GM12878 (cell line): ENCODE measurements at regions not wholly inside any gene's neighbourhood (a gene's known extent, or its start where the extent isn't known, plus 50 kb on each side); places are given as distances from the start of the nearest gene placed in this dataset.

Source experiments
- ATAC-seq: fragments of 200-7000 bp; cut with Tn5 transposase; 3 replicates; pipeline ENCODE4 v1.9.1; 2020; ENCODE audit warnings: mild to moderate bottlenecking, moderate library complexity
- BruUV-seq: library from RNA; stranded (reverse); fragments of 400-500 nt; replicated peaks from 2 replicates; lab custom pipeline; 2021; lab: Mats Ljungman, UMichigan
- CTCF ChIA-PET: fragments of 300-600 bp; sonication (Branson Sonifier 250); formaldehyde crosslinking; extraction: SDS; loops from one replicate; lab custom pipeline; 2021; ENCODE audit warnings: inconsistent platforms; lab: Yijun Ruan, JAX
- POLR2A ChIA-PET: fragments of 350-600 bp; formaldehyde crosslinking; extraction: SDS; loops from one replicate; lab custom pipeline; 2021; ENCODE audit warnings: inconsistent platforms; lab: Charles Lee
- RAD21 ChIA-PET: fragments of 300-600 bp; sonication (Branson Sonifier 250); formaldehyde crosslinking; loops from one replicate; lab custom pipeline; 2023; ENCODE audit warnings: antibody characterized with exemption; ENCODE audit not compliant: unreplicated experiment; lab: Charles Lee
- SMC1A ChIA-PET: fragments of 300-600 bp; sonication (Branson Sonifier 250); formaldehyde crosslinking; loops from one replicate; lab custom pipeline; 2023; ENCODE audit not compliant: unreplicated experiment, uncharacterized antibody; lab: Charles Lee
- DNase-seq: peaks from one replicate; pipeline ENCODE4 v3.0.0-alpha.2; 2011; ENCODE audit warnings: low read depth, low spot score
- FAIRE-seq: peaks from 3 replicates; lab custom pipeline; 2011; peaks lifted over from hg19 to GRCh38; lab: Jason Lieb, UNC
- H2AFZ ChIP-seq: 2 replicates; pipeline ENCODE4 v1.6.0; 2011; ENCODE audit warnings: low read depth, low read length, control low read depth; ENCODE audit not compliant: control insufficient read depth
- H3K27ac ChIP-seq: 2 replicates; pipeline ENCODE4 v1.5.1; 2011; ENCODE audit warnings: control low read depth; ENCODE audit not compliant: control insufficient read depth, insufficient read depth
- H3K27me3 ChIP-seq, 2 experiments: replicated peaks in 1 of 2; 2 replicates each; pipeline versions ENCODE4 v1.6.0 to v1.6.1; 2011; ENCODE audit warnings: low read length in 1 of 2; ENCODE audit not compliant: control insufficient read depth in 2 of 2, insufficient read depth in 2 of 2
- H3K36me3 ChIP-seq, 2 experiments: 2 replicates each; pipeline ENCODE4 v1.5.1; 2011; ENCODE audit warnings: low read length in 1 of 2; ENCODE audit not compliant: control insufficient read depth in 2 of 2, insufficient read depth in 2 of 2
- H3K4me1 ChIP-seq: 2 replicates; pipeline ENCODE4 v1.6.1; 2011; ENCODE audit warnings: mild to moderate bottlenecking, low read length, moderate library complexity, mixed read lengths; ENCODE audit not compliant: control insufficient read depth, insufficient read depth
- H3K4me2 ChIP-seq: 2 replicates; pipeline ENCODE4 v1.6.0; 2011; ENCODE audit warnings: control low read depth; ENCODE audit not compliant: control insufficient read depth, insufficient read depth
- H3K4me3 ChIP-seq: fragments of 200-600 bp; sonication (generic); 2 replicates; pipeline ENCODE4 v1.5.1; 2016
- H3K79me2 ChIP-seq: 2 replicates; pipeline ENCODE4 v1.6.0; 2011; ENCODE audit warnings: low read length; ENCODE audit not compliant: control insufficient read depth, insufficient read depth
- H3K9ac ChIP-seq: 2 replicates; pipeline ENCODE4 v1.8.0; 2011; ENCODE audit warnings: low read length, control low read depth, mixed read lengths; ENCODE audit not compliant: control insufficient read depth, insufficient read depth
- H3K9me3 ChIP-seq: replicated peaks from 3 replicates; pipeline ENCODE4 v1.5.1; 2011; ENCODE audit warnings: mild to moderate bottlenecking, low read length; ENCODE audit not compliant: control insufficient read depth, insufficient read depth
- H4K20me1 ChIP-seq: 2 replicates; pipeline ENCODE4 v1.6.0; 2011; ENCODE audit not compliant: control insufficient read depth, insufficient read depth
- BMI1 ChIP-seq: fragments of 450-650 bp; IDR thresholded peaks from 2 replicates; pipeline ENCODE4 v1.6.1; 2016; ENCODE audit warnings: mild to moderate bottlenecking, moderate library complexity, borderline replicate concordance
- CBFB ChIP-seq: IDR thresholded peaks from 2 replicates; pipeline ENCODE4 v1.6.1; 2016; ENCODE audit warnings: antibody characterized with exemption, low read depth
- CBX5 ChIP-seq: sonication (generic); IDR thresholded peaks from 2 replicates; pipeline ENCODE4 v1.6.1; 2016; ENCODE audit warnings: low read depth, moderate library complexity, mild to moderate bottlenecking, inconsistent platforms
- CHD2 ChIP-seq: IDR thresholded peaks from 2 replicates; pipeline ENCODE4 v1.6.1; 2011; ENCODE audit warnings: low read depth, low read length, improper control_type of control experiment, borderline replicate concordance
- IKZF1 ChIP-seq: fragments of 450-650 bp; conservative IDR thresholded peaks from 2 replicates; pipeline ENCODE4 v1.6.1; 2017; ENCODE audit warnings: antibody characterized with exemption, mild to moderate bottlenecking
- MTA3 ChIP-seq: IDR thresholded peaks from 2 replicates; pipeline ENCODE4 v1.6.1; 2012; ENCODE audit warnings: low read length, inconsistent platforms, borderline replicate concordance
- MYB ChIP-seq: fragments of 150-350 bp; IDR thresholded peaks from 2 replicates; pipeline ENCODE4 v1.6.1; 2014; ENCODE audit warnings: mild to moderate bottlenecking, low read depth, low read length, borderline replicate concordance
- POLR2A ChIP-seq: IDR thresholded peaks from 2 replicates; pipeline ENCODE4 v1.6.1; 2011; ENCODE audit warnings: low read depth, mild to moderate bottlenecking, low read length
- RFX5 ChIP-seq: IDR thresholded peaks from 2 replicates; pipeline ENCODE4 v1.6.1; 2011; ENCODE audit warnings: low read depth, low read length, improper control_type of control experiment
- TCF3 ChIP-seq: IDR thresholded peaks from 2 replicates; pipeline ENCODE4 v1.6.1; 2012; ENCODE audit warnings: low read depth, mild to moderate bottlenecking, low read length, borderline replicate concordance; ENCODE audit not compliant: insufficient read depth
- WRNIP1 ChIP-seq: IDR thresholded peaks from 2 replicates; pipeline ENCODE4 v1.6.1; 2011; ENCODE audit warnings: low read depth, low read length, improper control_type of control experiment, borderline replicate concordance
- ZNF217 ChIP-seq: fragments of 450-650 bp; IDR thresholded peaks from 2 replicates; pipeline ENCODE4 v1.6.1; 2017; ENCODE audit warnings: antibody characterized with exemption, mild to moderate bottlenecking
- WGBS: methylation state at CpG from one replicate; pipeline ENCODE4 v1.1.6; 2016; ENCODE audit warnings: low lambda C conversion rate; ENCODE audit not compliant: insufficient replicate concordance, insufficient coverage; ENCODE audit errors: missing lambda C conversion rate; 5-methylcytosine and 5-hydroxymethylcytosine counted together
- in situ Hi-C: fragments of 300-500 bp; cut with MboI; formaldehyde crosslinking; loops from 9 replicates; pipeline ENCODE4 v1.14.3; 2018; ENCODE audit warnings: mixed read lengths
- intact Hi-C: fragments of 100-400 bp; cut with micrococcal nuclease; formaldehyde crosslinking; loops from one replicate; pipeline ENCODE4 v1.14.2; 2022; ENCODE audit not compliant: unreplicated experiment
- TF ChIP-seq, protein P1 (sequence below): IDR thresholded peaks from 2 replicates; pipeline ENCODE4 v1.6.1; 2011; ENCODE audit warnings: borderline replicate concordance, low read depth, mild to moderate bottlenecking, moderate library complexity, mixed read lengths, low read length; ENCODE audit not compliant: insufficient read depth; ENCODE audit errors: extremely low read length
- TF ChIP-seq, protein P2 (sequence below): fragments of 450-650 bp; IDR thresholded peaks from 2 replicates; pipeline ENCODE4 v1.6.1; 2016; ENCODE audit warnings: mild to moderate bottlenecking

DNA sequence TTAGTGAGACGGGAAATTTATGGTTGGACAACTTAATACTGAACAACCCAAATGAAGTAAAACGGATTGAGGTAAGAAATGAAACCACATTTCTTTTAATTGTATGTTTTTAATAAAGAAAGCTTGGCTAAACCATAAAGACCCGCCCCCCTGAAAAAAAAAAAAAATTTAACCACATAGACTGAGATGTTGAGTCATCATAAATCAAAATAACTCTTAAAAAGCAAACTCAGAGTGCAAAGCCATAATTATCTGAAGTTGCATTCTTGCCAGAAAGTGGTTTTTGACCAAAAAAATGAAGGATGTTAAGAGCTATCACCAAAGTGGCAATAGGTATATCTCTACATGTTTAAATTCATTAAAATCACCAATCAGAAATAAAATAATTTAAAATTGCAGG lies 101.8 kb upstream of the COL21A1 start:
- POLR2A ChIA-PET, result no interaction called here
- RAD21 ChIA-PET, result no interaction called here
- Histone ChIP-seq H3K9me3 (no peaks in the 10 kb centered on the region; the same call in 1 of the 3 replicates), H3K4me3 (no peak overlapping the region), H3K27ac (no peak overlapping the region), H3K9ac (no peak overlapping the region), H3K79me2 (no peaks in the 10 kb centered on the region), H3K4me2 (no peak overlapping the region), H2AFZ (no peak overlapping the region), H3K27me3 (no peaks in the 10 kb centered on the region; a peak in 1 of 4 replicates), H4K20me1 (no peaks in the 10 kb centered on the region), H3K4me1 (no peaks in the 10 kb centered on the region), H3K36me3 (no peaks in the 10 kb centered on the region)
- WGBS, result 2% methylated on average over 3 of the region's 3 CpGs
- TF ChIP-seq, protein P1, sequence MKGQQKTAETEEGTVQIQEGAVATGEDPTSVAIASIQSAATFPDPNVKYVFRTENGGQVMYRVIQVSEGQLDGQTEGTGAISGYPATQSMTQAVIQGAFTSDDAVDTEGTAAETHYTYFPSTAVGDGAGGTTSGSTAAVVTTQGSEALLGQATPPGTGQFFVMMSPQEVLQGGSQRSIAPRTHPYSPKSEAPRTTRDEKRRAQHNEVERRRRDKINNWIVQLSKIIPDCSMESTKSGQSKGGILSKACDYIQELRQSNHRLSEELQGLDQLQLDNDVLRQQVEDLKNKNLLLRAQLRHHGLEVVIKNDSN, result no peak
- no peak for TF ChIP-seq MYB
- intact Hi-C loops (no loop called here), in situ Hi-C loops (no loop called here)
- DNase-seq (no peak), FAIRE-seq (no peak), ATAC-seq (no peak)
- no TSS peak for BruUV-seq
- SMC1A ChIA-PET, result interaction anchor here (1.2 to 2.1 kb wide), 2 partner anchors 21 to 34 kb away, joined by 3 to 5 read pairs; no protein-coding TSS in a partner anchor
- CTCF ChIA-PET, result interaction anchor here (0.6 to 1.4 kb wide), 2 partner anchors 21 to 1200 kb away, joined by 3 to 5 read pairs; no protein-coding TSS in a partner anchor

DNA sequence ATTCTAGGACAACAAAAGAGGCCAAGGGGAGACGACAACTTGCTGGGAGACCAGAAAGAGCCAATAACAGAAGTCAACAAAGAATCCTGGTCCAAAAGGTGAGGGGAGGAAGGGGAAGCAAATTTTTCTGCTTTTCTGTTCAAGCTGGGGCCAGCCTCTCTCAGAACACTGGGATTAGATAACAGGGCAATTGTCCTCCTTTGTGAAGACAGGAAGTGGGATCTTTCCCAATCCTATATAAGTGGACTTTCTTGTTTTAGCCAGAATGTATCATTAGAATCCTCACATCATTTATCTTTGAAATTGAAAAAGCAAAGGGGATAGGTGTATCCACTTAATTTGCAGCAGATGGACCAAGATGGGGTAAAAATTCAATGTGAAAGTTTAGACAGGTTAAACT lies 101.2 kb upstream of the COL21A1 start:
- Histone ChIP-seq H3K27me3 (no peaks in the 10 kb centered on the region; a peak in 1 of 4 replicates), H4K20me1 (no peaks in the 10 kb centered on the region), H3K4me1 (no peaks in the 10 kb centered on the region), H3K27ac (no peak overlapping the region), H3K4me3 (no peak overlapping the region), H3K36me3 (no peaks in the 10 kb centered on the region), H2AFZ (no peak overlapping the region), H3K4me2 (no peak overlapping the region), H3K9ac (no peak overlapping the region), H3K79me2 (no peaks in the 10 kb centered on the region), H3K9me3 (no peaks in the 10 kb centered on the region; the same call in 1 of the 3 replicates)
- CTCF ChIA-PET, result interaction anchor here (1.0 to 1.4 kb wide), 2 partner anchors 21 to 34 kb away, joined by 3 to 5 read pairs; no protein-coding TSS in a partner anchor
- intact Hi-C loops (no loop called here), in situ Hi-C loops (no loop called here)
- POLR2A ChIA-PET, result no interaction called here
- RAD21 ChIA-PET, result no interaction called here
- WGBS, result 0% methylated on average over 1 of the region's 1 CpG
- no peak for FAIRE-seq
- DNase-seq, result no peak
- SMC1A ChIA-PET, result interaction anchor here (1.2 to 2.1 kb wide), 2 partner anchors 22 to 33 kb away, joined by 3 to 5 read pairs; no protein-coding TSS in a partner anchor
- TF ChIP-seq CHD2, result no peak
- no peak for TF ChIP-seq IKZF1
- TF ChIP-seq TCF3, result no peak
- TF ChIP-seq ZNF217, result no peak
- no peak for TF ChIP-seq POLR2A
- no peak for TF ChIP-seq MTA3
- no peak for TF ChIP-seq BMI1
- TF ChIP-seq WRNIP1, result no peak
- TF ChIP-seq CBFB, result no peak
- TF ChIP-seq, protein P2, sequence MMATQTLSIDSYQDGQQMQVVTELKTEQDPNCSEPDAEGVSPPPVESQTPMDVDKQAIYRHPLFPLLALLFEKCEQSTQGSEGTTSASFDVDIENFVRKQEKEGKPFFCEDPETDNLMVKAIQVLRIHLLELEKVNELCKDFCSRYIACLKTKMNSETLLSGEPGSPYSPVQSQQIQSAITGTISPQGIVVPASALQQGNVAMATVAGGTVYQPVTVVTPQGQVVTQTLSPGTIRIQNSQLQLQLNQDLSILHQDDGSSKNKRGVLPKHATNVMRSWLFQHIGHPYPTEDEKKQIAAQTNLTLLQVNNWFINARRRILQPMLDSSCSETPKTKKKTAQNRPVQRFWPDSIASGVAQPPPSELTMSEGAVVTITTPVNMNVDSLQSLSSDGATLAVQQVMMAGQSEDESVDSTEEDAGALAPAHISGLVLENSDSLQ, result no peak
- no peak for TF ChIP-seq RFX5
- no peak for TF ChIP-seq CBX5
- BruUV-seq, result no TSS peak
- ATAC-seq, result no peak
